HL-60/S4 treated with phorbol 12-myristate 13-acetate at 8.2 ng/mL for 4 days and 3 days (cell line): ENCODE measurements at regions not wholly inside any gene's neighbourhood (a gene's known extent, or its start where the extent isn't known, plus 50 kb on each side); places are given as distances from the start of the nearest gene placed in this dataset.

ENCODE experiments used
- in situ Hi-C: fragments of 300-500 bp; cut with MboI; formaldehyde crosslinking; loops from 2 replicates; pipeline ENCODE4 v1.15.0; 2022; ENCODE audit warnings: low sequenced_read_pairs

DNA sequence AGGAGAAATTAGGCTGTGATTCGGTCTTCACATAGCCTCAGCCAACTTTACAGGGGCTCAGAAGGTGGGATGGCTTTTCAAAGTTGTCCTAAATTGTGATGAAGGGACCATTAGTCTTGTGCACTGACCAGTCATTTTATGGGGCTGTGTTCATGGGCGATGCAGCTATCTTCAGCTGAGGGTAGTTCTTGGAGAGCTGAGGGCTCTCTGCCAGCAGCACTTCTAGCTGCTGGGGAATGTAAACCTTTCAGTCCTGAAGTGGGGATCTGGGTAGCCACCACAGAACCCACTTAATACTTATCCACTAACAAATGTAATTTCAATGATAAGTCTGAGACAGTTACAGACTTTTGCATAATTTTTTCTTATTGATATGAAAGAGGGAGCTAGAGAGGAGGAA lies 270.6 kb downstream of the AEBP2 start:
- in situ Hi-C loops, result no loop called here

DNA sequence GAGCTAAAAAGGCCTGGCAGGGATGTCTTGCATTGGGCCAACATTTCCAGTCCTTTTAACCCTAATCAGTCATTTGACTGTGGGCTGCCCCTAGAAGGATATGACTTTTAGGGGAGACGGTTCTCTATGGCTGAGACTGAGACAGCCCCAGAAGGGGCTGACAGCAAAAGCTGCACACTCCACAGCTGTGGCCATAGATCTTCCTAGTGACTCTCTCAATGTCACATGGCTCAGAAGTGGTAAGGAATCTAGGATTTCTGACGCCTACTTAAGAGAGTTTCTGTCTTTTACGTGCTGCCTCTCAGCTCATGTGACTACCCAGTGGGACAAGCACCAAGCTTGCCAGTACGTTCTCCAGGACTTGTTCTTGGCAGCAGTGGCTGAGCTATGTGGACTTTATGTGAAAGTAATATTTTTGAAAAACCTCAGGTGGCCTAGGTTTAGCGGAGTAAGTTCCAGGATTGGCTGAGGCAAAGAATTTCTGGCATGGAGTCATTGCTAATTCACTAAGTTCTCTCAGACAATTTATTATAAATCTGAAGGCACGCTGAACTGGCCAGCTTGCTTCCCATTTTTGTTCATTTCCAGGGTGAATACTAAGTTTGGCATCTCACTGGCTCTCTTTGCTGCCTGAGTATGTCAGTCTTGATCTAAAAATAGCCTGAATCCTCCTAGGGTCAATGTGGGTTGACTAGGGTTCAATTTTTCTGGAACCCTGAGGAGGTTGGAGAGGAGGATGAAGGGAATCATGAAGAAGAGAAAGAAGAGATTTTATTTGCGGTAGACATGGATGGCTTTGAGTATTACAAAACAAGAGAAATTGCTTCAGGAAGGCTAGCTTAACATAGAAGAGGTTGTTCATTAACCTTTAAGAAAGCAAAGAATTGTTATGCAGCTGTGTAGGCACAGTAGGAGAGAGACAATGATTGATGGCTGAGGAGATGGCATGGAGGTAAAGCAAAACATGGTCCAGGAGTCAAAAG lies 271.8 kb downstream of the AEBP2 start:
- in situ Hi-C loops, result no loop called here

DNA sequence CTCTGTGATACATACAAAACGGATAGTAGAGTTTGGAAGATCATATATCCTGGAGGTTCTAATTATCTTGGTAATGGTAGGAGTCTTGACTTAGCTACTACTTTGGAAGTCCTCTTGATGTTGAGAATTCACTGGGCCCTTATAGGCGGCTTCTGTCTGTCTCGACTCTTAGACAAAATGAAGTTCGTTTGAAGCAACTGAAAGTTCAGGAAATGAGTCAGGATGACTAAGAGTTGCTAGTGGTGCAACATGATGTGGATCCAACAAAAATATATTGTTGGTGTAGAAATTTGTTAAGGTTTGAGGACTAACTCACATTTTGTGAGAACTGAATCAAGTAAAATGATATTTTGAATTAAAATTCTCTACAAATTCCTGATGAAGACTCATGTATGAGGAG lies 272.7 kb downstream of the AEBP2 start:
- in situ Hi-C loops, result no loop called here

DNA sequence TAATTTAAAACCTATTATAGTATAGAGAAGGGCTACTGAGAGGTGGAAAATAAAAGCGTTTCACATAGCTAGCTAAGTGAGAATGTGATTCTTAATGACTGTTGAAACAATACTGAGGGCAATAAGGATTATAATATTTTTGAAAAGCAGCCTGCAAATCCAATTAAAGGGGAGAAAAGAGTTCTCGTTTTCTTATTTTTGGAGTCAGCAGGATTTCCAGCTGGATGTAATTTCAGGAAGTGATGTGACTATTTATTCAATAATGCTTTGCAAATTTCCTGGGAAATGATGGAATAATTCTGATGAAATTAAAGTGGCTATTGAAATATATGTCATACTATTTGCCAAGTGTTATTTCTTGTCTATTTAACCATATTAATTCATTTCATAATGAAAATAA lies 279.1 kb downstream of the AEBP2 start:
- in situ Hi-C loops, result no loop called here

DNA sequence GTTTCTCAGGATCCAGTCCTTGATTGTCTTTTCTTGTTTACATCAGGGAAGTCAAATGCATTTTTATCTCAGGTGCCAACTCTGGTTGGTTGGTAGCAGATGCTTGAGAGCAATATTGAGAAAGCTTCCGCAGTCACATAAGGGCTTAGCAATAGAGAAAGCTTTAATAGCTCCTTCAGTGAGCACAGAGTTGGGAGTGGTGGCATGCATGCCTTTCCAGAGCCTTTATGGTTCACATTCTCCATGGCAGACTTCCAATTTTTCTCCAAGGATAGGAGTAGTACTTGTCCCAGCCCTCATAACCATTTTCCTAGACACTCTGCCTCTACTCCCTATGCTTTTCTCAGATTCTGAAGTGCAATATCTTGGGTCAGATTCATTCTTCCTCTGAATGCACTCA lies 280.4 kb downstream of the AEBP2 start:
- in situ Hi-C loops, result no loop called here

DNA sequence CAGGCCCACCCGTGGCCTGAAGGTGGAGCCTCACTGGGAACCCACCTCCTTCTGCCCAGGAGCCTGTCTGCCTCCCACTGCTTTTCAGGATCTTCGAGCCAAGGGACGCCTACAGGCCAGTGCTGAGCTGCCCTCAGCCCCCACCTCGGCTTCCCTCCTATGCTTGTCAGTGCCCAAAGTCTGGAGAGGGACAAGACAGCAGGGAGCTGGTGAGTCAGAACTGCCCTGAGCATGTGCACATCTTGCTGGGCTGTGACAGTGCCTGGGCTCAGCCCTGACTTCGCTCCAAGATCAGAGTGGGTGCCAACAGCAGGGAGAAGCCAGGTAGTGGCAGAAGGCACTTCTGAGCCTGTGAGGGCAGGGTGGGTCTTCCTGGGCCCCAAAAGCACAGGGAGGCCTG lies 286.8 kb downstream of the AEBP2 start:
- in situ Hi-C loops, result no loop called here

DNA sequence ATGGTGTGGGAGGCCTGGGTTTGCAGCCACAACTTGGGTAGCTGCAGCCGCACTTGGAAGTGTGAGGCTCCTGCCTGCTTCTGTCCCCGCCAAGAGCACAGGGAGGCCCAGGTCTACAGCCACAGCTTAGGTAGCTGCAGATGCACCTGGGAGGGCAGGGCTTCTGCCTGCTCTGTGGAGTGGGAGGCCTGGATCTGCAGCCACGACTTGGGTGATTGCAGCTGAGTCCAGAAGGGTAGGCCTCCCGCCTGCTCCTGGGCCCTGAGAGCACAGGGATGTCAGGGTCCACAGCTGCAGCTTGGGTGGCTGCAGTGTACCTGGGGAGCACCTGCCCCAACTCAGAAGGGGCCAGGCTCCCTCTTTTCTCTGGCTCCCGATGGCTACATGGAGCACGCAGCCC lies 287.3 kb downstream of the AEBP2 start:
- in situ Hi-C loops, result no loop called here

DNA sequence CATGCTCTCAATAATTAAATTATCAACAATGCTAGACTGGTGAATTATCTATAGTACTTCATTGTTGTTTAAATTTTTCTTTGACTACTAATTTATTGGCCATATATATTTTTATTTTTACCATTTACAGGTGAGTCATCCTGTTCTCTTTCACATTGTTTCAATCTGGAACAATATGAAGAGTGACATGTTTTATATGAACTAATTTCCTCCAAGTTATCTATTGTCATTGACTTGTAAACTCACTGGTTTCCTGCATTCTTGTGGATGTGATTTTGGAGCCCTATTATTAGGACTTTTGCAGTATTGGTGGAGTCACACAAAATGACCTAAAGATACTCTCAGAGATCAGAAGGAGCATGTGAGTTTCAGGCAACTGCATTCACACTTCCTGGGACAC lies 297.7 kb downstream of the AEBP2 start:
- in situ Hi-C loops, result no loop called here

DNA sequence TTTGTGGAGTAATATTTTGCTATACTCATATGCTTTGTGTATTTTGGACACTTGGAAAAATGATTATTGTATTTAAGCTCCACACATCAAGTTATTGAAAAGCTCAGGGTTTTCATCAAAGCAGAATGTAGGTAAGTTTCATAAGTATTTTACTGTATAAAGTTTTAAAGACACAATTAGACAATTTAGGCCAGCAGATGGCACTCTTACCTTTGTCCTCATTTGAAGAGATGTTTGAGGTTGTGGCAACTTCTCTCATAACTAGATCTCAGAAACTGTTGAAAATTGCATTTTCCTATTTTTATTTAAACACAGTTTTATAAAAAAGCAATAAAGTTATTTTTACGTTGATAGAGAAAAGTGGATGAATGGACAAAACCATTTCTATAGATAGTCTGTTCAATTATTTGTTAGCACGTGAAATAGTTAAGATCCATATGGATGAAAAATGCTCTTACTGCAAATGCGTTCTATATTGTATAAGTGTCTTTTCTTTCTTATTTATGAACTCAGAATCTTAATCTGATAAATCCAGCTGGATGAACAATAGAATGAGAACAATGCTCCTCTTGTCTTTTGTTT lies 300.0 kb downstream of the AEBP2 start:
- in situ Hi-C loops, result no loop called here

DNA sequence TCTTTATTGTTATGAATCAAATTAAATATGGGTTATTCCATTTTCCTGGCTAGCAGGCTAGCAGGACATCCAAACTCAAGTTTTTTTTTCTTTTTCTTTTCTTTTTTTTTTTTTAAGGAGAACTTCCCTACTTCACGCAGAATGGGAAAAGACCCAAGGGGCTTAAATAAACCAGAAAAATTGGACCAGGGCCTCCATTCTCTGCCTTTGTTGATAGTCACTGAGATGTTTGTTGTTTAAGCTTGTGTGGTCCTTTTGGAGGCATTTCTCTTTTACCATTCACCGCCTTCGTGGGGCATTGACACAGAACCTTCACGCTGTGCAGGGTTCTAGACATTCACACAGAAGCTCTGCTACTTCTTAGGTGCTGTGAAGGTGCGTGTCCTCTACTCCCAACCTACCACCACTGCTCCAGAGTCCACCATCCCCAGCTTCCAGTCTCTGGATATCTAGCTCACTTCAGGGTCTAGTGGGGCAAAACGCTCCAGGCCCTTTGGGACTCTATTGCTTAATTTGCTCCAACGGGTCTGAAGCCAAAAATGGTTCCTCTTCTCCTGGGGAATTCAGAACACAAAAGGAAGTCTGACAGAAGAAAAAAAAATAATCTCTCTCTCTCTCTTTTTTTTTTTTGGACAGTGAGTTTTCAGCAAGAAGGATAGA lies 301.3 kb downstream of the AEBP2 start:
- in situ Hi-C loops, result no loop called here

DNA sequence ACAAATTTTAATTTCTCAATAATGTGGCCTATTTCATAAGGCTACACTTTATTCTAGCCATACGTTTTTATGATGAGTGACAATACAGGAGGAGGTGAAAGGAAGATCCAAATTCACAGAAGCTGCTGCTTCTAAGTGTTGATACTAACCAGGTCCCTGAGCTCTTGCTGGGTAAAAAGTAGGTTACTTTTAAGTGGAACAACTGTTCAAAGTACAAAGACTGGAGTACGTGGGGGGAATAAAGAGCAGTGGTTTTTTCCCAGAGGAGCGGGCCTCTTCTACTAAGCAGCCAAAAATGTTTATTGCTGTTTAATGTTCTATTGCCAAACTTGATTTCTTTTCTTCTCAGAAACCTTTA lies 301.8 kb downstream of the AEBP2 start:
- in situ Hi-C loops, result no loop called here

DNA sequence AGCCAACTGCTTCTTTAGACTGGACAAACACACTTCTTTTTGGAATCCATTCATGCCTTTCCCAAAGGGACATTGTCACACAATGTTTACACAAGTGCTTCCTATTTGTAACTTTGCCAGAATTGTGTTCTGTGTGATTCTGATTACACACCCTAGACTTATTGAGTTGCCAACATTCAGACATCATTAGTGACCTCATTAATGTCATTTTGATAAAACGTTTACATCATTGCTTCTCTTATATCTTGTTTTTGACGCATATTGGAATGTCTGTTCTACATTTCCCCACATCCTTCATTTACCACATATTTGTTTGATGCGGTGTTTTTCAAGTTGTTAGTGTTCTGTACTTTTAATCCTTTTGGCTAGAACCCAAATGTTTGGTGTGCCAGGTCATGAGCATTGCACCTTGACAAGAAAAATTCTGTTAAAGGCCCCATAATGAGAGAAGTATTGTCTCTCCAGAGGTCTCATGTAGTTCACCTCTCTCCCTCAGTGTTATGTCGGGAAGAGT lies 305.5 kb downstream of the AEBP2 start:
- in situ Hi-C loops, result no loop called here

DNA sequence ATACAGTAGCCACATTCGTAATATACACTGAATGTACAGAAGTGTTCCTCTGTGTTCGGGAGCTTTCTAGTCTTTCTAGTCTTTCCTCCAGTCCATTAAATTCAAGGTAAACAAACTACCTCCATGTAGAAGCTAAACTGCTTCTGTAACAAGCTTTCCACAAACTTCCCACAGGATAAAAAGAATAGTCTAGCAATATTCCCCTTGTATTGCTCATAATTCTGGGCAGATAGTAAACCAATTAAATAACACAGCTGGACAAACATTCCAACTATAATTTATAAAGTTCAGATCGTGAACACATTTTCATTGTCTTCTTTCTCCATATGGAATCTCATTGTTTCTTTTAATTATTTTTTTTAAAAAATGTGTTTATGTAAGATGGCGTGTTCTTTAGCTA lies 307.2 kb downstream of the AEBP2 start:
- in situ Hi-C loops, result no loop called here

DNA sequence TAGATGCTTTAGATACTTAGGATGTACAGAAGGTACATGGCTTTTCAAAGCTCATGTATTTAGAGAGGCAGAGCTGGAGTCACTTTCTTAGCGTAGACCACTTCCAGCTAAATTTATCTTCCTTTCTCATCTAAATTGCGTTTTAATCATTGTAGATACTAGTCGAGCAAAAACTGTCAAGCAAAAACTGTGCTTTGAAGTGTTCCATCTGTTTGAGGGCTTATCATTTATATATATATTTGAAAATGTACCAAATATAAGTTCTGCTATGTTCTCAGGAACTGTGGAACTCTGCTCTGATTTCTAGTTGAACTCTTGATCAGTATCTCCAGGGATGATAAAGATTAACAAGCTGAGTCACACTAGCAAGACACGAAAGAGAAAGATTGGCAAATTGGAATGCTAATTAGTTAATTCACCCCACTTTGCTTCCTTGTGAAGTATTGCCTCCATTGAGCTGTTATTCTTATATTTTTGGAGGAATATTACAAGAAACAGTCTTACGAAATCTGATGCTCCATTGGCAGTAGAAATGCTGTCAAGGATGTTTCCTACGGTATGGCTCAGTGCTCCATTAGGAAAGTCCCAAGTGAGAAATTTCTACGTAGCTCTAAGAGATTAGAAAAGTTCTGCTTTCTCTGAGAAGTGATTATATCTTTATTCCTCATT lies 310.7 kb downstream of the AEBP2 start:
- in situ Hi-C loops, result loop anchor here (25.0 kb wide), 2 partner anchors 462 to 862 kb away; no protein-coding TSS in a partner anchor

DNA sequence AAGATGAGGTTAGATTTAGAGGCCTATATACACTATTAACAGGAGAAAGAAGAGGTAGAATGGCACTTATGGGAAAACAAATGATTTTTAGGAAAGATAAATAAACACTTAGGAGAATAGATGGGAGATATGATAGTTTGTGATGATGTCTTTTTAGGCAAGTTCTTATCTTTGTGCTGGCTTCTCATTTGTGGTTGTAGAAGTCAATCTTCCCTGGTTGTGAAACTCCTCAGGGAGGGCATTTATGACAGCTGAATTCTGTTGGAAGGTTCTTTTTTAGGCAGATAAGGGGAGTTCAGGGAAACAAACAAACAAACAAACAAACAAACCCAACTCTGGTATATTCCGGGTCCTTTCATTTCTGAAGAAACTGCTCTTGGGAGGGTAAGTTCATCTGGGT lies 311.8 kb downstream of the AEBP2 start:
- in situ Hi-C loops, result loop anchor here (25.0 kb wide), 2 partner anchors 461 to 861 kb away; no protein-coding TSS in a partner anchor

DNA sequence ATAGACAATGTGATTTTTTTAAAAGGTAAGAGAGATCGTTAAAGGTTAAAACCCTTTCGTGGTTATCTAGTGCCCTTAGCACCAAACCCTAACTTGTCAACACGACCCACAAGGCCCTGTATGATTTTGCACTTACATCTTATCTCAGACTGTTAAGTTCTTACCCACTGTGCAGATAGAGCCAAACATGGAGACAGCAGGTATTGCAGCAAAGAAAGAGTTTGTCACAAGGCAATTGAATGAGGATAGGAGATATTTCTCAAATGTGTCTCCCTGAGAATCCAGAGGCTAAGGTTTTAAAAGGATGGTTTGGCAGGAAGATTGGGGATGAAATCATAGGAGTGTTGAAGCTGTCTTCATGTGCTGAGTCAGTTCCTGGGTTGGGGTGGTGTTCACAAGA lies 313.4 kb downstream of the AEBP2 start:
- in situ Hi-C loops, result loop anchor here (25.0 kb wide), 2 partner anchors 460 to 860 kb away; no protein-coding TSS in a partner anchor

DNA sequence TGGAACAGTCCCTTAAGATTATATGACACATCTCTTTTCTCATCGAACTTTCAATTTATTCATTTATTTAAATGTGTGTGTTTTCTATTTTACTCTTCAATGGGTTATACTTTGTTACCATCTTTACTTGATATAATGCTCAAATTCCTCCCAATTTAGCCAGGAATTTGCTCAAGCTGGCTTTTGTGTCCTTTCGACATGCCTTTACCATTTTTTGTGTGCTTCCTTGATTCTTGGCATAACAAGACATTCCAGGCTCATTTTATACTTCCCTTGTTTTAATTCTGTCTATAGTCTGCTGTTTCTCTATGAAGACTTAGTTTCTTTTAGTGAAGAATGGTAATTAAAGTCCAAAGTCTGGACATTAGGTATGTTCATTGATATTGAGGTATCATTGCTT lies 315.8 kb downstream of the AEBP2 start:
- in situ Hi-C loops, result loop anchor here (25.0 kb wide), 2 partner anchors 457 to 857 kb away; no protein-coding TSS in a partner anchor

DNA sequence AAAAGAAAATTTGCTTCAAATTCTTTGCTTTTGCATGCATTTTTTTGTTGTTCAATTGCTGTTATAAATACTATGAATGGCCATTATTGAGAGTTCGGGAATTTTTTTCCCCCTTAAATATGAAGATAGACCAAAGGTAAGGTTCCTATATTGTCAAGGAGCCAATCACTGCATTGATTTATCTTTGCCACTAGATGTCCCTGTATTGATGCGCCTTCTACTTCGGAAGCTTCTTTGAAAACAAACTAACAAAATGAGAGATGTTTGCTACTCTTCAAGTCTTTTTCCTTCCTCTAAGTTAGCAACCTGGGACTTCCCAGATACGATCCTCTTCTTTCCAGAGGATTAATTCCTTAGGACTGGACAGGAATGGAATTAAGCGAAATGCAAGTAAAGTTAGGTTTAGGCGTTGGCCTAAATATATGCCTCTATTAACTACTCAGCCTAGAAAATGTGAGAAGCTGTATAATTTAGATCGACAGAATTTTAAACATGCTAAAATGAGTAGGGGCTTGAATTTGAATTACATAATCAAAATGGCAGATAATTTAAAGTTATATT lies 318.1 kb downstream of the AEBP2 start:
- in situ Hi-C loops, result loop anchor here (25.0 kb wide), 2 partner anchors 455 to 855 kb away; no protein-coding TSS in a partner anchor

DNA sequence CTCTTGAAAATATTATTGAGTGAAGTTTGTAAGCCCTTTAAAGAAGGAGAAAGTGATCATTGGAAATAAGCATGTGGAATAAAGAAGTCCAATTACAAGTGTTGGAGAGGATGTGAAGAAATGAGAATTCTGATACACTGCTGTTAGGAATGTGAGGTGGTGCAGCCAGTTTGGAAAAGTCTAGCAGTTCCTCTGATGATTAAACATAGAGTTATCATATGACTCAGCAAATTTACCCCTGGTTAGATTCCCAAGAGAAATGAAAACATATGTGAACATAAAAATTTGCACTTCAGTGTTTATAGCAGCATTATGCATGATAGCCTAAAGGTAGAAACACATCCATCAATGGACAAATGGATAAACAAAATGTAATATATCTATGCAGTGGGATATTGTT lies 319.9 kb downstream of the AEBP2 start:
- in situ Hi-C loops, result loop anchor here (25.0 kb wide), 2 partner anchors 453 to 853 kb away; no protein-coding TSS in a partner anchor

DNA sequence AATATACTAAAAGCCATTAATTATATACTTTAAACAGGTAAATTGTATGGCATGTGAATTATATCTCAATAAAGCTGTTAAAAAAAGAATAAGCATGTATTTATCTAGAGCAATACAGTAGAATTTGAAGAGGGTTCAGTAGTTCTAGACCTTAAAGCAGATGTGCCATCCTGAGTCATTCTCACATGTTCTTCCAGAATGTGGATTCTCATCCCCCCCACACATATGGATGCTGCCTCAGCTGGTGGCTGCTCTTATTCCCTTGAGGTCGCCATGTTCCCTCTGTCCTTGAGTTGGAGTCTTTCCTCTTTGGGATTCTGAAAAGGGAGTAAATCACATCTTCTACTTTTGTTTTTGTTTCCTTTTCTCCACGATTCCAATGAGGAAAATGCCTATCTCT lies 321.3 kb downstream of the AEBP2 start:
- in situ Hi-C loops, result loop anchor here (25.0 kb wide), 2 partner anchors 452 to 852 kb away; no protein-coding TSS in a partner anchor
